Liver (tissue), 3 donors: ENCODE measurements at regions not wholly inside any gene's neighbourhood (a gene's known extent, or its start where the extent isn't known, plus 50 kb on each side); places are given as distances from the start of the nearest gene placed in this dataset.

ENCODE experiments used
- GABPA ChIP-seq, 2 donors: IDR thresholded peaks in 1 of 2; conservative IDR thresholded peaks in 1 of 2; 2 replicates each; pipeline ENCODE4 v1.6.1; 2016; ENCODE audit warnings: antibody characterized with exemption in 2 of 2, mild to moderate bottlenecking in 1 of 2, moderate library complexity in 1 of 2
- TF ChIP-seq, protein P1 (sequence below): fragments of 150-350 bp; IDR thresholded peaks from 2 replicates; pipeline ENCODE4 v1.5.1; 2017; ENCODE audit warnings: improper control_type of control experiment, low read depth, low read length; ENCODE audit not compliant: missing input control
- TF ChIP-seq, protein P2 (sequence below): IDR thresholded peaks from 2 replicates; pipeline ENCODE4 v1.6.1; 2016; ENCODE audit warnings: antibody characterized with exemption, mild to moderate bottlenecking
- donor health status: healthy.
- donor health status: healthy.

DNA sequence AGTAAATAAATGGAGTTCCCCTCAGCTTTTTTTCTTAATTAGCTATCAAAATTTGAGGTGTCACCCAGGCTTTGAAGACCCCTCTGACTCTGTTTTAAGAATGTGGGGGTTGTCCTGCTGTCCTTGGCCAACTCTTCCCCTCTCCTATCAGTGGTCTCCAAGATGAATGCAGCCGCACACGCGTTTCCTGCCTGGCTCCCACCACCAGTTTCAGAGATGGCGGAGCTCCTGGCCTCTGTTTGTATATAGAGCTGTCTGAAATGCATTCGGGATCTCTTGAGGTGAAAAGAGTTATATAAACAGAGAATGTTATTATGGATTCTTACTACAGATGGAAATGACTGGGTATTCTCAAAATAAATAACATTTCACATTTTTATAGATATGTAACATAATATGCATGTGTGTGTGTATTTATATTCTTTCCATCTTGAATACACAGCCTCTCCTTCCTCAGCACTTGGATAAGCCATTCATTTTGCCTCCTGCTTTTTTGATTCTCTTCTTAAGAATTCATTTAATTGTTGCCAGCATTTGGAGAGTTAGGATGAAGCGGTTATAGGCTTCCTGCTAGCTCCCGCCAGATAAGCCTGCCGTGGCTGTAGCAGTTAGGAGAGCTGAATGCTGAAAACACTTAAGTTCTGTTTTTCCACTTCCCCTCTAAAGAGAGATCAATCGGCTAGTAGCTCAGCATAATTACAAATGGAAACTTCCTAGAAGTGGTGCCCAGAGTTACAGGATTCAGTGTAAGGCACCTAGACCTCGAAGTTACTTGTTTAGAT lies 659.3 kb upstream of the FANCL start:
- TF ChIP-seq GABPA (IDR thresholded peaks at IDR 0.05 in 1 of 2, conservative IDR thresholded peaks at IDR 0.05 in 1 of 2) = no peak
- TF ChIP-seq, protein P1, sequence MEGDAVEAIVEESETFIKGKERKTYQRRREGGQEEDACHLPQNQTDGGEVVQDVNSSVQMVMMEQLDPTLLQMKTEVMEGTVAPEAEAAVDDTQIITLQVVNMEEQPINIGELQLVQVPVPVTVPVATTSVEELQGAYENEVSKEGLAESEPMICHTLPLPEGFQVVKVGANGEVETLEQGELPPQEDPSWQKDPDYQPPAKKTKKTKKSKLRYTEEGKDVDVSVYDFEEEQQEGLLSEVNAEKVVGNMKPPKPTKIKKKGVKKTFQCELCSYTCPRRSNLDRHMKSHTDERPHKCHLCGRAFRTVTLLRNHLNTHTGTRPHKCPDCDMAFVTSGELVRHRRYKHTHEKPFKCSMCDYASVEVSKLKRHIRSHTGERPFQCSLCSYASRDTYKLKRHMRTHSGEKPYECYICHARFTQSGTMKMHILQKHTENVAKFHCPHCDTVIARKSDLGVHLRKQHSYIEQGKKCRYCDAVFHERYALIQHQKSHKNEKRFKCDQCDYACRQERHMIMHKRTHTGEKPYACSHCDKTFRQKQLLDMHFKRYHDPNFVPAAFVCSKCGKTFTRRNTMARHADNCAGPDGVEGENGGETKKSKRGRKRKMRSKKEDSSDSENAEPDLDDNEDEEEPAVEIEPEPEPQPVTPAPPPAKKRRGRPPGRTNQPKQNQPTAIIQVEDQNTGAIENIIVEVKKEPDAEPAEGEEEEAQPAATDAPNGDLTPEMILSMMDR = no peak
- TF ChIP-seq, protein P2, sequence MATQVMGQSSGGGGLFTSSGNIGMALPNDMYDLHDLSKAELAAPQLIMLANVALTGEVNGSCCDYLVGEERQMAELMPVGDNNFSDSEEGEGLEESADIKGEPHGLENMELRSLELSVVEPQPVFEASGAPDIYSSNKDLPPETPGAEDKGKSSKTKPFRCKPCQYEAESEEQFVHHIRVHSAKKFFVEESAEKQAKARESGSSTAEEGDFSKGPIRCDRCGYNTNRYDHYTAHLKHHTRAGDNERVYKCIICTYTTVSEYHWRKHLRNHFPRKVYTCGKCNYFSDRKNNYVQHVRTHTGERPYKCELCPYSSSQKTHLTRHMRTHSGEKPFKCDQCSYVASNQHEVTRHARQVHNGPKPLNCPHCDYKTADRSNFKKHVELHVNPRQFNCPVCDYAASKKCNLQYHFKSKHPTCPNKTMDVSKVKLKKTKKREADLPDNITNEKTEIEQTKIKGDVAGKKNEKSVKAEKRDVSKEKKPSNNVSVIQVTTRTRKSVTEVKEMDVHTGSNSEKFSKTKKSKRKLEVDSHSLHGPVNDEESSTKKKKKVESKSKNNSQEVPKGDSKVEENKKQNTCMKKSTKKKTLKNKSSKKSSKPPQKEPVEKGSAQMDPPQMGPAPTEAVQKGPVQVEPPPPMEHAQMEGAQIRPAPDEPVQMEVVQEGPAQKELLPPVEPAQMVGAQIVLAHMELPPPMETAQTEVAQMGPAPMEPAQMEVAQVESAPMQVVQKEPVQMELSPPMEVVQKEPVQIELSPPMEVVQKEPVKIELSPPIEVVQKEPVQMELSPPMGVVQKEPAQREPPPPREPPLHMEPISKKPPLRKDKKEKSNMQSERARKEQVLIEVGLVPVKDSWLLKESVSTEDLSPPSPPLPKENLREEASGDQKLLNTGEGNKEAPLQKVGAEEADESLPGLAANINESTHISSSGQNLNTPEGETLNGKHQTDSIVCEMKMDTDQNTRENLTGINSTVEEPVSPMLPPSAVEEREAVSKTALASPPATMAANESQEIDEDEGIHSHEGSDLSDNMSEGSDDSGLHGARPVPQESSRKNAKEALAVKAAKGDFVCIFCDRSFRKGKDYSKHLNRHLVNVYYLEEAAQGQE = no peak
